ENCODE measurements at regions not wholly inside any gene's neighbourhood (a gene's known extent, or its start where the extent isn't known, plus 50 kb on each side); places are given as distances from the start of the nearest gene placed in this dataset.
"Not testable (repeated sequence)": the region's sequence is repeated elsewhere in the genome, so short reads cannot be mapped to it uniquely, and the experiment has no call there.

DNA sequence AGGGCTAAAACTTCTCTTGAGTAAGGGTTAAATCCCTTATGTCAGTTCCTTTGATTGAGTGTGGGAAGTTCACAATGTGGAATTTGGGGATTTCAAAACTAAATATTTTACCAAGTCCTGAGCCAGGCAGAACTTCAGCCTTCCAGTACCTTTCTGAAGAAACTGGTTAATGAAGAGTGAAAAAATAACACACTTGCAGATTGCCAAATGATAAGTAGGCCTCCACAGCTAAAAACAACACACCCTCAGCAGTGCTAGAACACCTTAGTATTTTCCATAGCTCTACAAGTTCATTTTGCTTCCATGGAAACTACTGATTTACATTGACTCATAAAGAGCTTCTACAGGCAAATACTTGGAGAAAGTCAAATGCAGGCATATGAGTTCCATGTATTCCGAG, 326.8 kb downstream of the ZNF674 start:
- no peak for DNase-seq

DNA sequence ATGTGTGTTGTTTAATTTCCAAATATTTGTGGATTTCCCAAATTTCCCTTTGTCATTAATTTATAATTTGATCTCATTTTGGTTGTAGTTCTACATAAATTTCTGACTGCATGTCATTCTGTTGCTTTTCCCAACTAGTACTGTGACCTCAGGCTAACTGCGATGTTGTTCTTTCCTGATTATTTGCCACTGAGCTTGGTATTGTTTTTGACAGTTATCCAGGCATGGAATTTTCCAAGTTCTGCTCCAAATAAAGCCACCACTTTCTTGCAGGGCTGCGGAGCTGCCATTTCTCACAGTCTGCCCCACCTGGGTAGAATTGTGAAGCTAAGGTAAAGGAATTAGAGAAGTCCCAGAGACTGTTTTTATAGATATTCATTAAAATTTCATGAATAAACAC, 328.8 kb downstream of the ZNF674 start:
- no peak for DNase-seq

DNA sequence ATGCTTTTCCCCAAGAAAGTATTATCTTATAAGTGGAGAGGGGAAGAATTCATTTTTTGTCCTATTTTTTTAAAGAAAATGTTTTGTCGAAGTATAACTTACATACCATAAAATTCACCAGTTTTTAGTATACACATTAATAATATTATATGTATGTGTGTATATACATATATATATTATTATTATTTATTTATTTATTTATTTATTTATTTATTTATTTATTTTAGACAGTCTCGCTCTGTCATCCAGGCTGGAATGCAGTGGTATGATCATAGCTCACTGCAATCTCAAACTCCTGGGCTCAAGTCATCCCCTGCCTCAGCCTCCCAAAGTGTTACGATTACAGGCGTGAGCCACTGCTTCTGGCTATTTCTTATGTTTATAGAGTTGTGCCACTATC, 334.1 kb downstream of the ZNF674 start:
- no peak for DNase-seq

- DNase-seq = no peak
Measured at GRCh38 chrX:46209768-46210167, 335.5 kb downstream of the ZNF674 start.

DNA sequence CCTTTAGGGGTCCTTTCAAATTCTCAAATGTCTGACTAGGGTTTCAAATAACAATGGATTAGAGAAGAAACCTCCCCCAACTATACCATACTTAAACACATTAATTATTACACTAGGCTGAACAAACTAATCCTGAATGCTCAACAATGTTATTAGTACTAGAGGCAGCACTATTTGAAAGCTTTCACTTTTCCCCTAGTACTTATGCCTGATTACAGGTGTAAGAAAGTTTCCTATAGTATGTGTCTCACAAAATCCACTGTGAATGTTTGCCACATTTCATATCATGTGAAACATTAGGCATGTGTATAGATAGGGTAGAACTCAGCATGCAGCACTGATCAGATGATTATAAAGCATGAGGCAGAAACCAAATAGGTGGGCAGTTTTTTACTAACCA, 336.2 kb downstream of the ZNF674 start:
- DNase-seq = no peak

DNA sequence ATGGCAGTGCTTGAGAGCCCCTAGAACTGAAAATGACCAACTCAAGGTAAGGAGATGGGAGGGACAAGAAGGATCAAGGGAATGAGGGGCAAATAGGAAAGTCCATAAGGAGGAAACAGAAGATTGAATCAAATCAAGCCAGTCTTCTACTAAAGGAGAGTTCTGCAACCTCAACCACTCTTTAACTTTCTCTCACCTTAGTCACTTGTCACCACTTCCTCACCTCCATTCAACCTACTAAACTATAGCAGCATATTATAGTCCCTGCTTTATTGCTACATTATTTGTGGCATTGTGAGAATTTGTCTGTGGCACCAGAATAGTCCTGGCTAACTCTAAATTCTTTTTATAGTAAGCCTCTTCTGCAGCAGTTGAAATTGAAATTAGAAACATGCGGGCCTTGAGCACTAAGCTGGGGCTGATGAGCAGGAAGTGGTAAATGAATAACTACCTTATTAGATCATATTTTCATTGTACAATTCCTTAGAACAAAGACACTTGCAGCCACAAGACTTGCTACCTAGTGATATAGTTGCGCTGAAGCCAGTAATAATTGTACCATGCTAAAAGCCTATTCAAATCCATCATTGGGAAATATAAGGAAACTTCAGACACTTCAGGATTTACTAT, 336.9 kb downstream of the ZNF674 start:
- DNase-seq = no peak

- DNase-seq = no peak
Measured at GRCh38 chrX:46204721-46205422, 340.3 kb downstream of the ZNF674 start.

- DNase-seq = no peak
Measured at GRCh38 chrX:46202733-46203514, 342.3 kb downstream of the ZNF674 start.

DNA sequence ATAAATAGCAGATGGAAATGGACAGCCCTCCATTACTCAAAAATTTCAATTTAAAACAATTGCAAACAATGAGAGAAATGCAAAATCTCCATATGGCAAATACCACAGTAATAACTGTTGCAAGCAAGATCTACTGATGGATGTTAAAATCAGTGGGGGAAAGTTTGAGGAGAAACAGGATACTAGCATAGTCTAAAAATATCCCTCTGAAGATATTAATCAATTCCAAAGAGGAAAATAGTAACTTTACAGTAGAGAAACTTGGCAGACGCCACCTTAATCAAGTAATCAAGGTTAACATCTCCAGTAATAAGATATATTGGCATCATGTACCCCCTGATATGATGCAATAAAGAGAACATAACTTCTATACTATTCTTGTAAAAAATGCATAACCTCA, 344.8 kb downstream of the ZNF674 start:
- DNase-seq = no peak

GRCh38 chrX:46198858-46199257, 346.4 kb downstream of the ZNF674 start:
- DNase-seq = no peak

- DNase-seq = not testable (repeated sequence)
Measured at GRCh38 chrX:46186811-46187106, 358.5 kb downstream of the ZNF674 start.

DNA sequence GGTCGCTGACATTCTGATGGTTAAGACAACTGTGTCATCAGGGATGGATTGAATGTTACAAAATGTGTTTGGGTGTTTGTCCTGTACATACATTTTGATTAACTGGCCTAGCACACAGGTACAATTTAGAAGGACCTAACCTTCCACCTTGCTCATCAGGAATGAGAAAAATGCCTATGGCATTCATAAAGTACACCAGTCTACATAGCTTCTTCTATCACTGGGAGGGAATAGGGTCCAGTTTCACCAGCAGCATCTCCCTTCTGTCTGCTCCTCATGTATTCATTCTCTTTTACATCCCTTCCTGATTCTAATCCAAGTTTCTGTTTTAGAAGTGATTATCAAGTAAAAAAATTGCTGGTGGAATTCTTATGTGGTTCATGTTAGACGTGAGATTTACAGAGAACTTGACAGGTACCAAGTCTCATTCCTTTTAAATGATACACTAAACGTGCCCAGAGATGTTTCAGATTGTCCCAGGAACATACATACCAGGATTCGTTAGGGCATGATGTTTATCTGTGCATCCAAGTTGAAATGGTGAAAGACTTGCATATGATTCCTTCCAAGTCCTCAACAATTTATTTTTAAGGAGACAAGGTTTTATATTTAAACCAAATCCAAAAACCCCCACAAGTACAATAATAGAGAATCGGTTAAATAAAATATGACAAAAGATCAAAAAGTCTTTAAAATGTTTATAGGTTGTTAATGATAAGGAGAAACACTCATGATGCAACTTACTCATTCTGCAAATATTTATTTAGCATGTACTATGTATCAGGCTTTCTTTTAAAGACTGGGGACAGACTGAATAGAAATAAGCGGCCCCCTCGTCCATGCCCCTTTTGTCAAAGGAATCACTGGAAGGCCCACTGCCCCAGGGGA, 359.1 kb downstream of the ZNF674 start:
- no peak for DNase-seq

DNA sequence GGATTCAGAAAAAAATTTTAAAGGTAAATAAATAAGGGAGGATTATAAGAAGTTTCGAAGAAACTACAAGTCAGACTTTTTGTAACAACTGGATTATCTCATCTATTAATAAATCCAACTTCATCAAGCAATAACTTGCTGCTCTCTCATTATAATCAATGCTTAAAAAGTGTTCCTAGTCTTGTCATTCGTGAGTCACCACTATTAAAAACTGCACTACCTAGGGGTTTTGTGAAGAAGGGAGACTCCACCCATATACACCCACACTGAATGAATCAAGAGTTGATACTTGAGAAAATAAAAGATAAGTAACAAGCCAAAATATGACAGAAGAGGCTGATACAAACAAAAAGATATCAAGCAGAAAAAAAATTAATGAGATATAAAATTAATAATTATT, 360.5 kb downstream of the ZNF674 start:
- no peak for DNase-seq

DNA sequence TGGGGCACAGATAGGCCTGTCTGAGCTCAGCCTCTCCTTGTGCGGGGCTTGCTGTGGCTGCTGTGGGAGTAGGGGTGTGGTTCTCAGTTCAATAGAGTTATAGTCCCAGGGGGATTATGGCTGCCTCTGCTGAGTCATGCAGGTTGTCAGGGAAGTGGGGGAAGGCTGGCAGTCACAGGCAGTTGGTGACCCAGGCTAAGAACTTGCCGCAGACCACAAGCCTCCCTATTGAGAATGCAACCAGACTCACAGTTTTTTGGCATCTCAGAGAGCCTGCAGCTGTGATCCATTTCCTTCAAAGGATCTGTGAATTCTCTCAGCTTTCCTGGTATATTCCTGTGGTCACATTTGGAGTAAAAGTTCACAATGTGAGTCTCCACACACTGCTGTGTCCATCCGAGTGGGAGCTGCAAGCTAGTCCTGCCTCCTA, 364.9 kb downstream of the ZNF674 start:
- DNase-seq = no peak

- no peak for DNase-seq
Measured at GRCh38 chrX:46179748-46180147, 365.5 kb downstream of the ZNF674 start.

DNA sequence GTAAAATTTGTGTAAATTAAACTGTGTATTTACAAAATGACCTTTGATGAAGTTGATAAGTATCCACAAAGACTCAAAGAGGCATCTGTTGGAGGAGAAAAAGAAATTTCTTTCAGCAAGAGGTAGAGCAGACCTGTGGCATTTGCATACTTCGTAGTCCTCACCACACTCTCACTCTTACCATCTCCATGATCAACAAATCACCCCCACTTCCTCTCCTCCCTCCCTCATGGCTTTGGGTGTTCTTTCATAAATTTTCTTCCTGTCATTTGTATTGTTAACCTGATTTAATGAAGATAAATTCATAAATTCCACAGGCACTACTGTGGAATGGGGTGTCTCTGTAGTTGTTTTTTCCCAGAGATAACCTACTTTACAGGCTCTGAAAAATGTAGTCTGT, 366.5 kb downstream of the ZNF674 start:
- no peak for DNase-seq

GRCh38 chrX:46173159-46173558, 372.1 kb downstream of the ZNF674 start:
- no peak for DNase-seq

DNA sequence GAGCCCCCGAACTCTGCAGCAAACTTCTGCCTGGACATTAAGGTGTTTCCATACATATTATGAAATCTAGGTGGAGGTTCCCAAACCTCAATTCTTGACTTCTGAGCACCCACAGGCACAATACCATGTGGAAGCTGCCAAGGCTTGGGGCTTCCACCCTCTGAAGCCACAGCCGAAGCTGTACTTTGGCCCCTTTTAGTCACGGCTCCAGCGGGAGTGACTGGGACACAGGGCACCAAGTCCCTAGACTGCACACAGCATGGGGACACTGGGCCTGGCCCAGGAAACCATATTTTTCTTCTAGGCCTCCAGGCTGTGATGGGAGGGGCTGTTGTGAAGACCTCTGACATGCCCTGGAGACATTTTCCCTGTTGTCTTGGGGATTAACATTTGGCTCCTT, 373.8 kb downstream of the ZNF674 start:
- not testable (repeated sequence) for DNase-seq

- no peak for DNase-seq
Measured at GRCh38 chrX:46169808-46170207, 375.4 kb downstream of the ZNF674 start.

- DNase-seq = no peak
Measured at GRCh38 chrX:46168254-46168653, 377.0 kb downstream of the ZNF674 start.

GRCh38 chrX:46165866-46166265, 379.4 kb downstream of the ZNF674 start:
- no peak for DNase-seq

DNA sequence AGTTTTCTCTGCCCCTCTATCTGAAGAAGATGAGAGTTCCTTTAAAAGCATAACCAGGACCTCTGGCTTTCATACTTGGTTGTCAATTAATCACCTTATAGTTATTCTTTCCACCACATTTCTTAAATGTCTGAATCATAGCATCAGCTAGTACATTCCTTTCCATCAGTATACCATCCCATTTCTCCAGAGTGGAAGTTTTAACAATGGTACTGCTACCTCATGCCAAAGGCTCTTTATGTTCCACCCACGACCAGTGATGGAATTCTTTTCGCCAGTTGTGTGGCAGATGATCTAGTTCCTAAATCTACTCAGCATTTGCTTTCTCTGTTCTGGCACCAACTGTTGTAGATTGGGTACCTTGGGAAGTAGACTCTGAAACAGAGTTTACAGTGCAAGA, 379.8 kb downstream of the ZNF674 start:
- no peak for DNase-seq

DNA sequence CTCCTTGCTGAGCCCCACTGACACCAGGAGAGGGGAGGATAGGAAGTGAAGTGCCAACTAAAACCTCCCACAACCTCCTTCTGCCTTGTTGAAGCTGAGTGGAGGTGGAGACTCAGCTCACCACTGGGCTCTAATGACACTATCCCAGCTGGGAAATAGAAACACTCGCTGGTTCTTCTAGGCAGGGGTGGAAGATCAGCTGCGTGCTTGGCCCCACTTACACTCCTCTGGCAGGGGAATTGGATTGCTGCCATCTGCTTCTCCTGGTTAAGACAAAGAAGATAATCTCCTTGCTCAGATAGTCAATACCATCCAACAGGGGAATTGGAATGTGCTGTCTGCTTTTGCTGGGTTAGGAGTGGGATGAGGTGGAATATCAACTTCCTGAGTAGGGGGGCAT, 392.5 kb downstream of the ZNF674 start:
- DNase-seq = no peak

Data from 8988T (cell line).